ENCODE measurements at regions not wholly inside any gene's neighbourhood (a gene's known extent, or its start where the extent isn't known, plus 50 kb on each side); places are given as distances from the start of the nearest gene placed in this dataset.

GRCh38 chr10:69718951-69719350 lies 82.8 kb upstream of the COL13A1 start:
- H3K9me3 ChIP-seq (ENCODE audit: insufficient read depth, low read length) = no peaks in the 10 kb centered on the region
- no peak overlapping the region for H3K9ac ChIP-seq (ENCODE audit: low read length)
- H2AFZ ChIP-seq (ENCODE audit: low read depth, low read length) = no peak overlapping the region
- H3K27ac ChIP-seq (ENCODE audit: low read length) = no peak overlapping the region
- H3K4me3 ChIP-seq (ENCODE audit: low read length) = no peak overlapping the region
- H3K79me2 ChIP-seq (ENCODE audit: low read length) = no peaks in the 10 kb centered on the region
- H3K36me3 ChIP-seq (replicated peaks; ENCODE audit: low read depth, low read length) = no peaks in the 10 kb centered on the region
- H3K27me3 ChIP-seq (ENCODE audit: low read depth, low read length) = no peaks in the 10 kb centered on the region
- no peak for TF ChIP-seq EZH2phosphoT487 (IDR thresholded peaks at IDR 0.05; ENCODE audit: low read depth)
- no peak for TF ChIP-seq CTCF (IDR thresholded peaks at IDR 0.05; ENCODE audit: low read depth, low read length)
- H4K20me1 ChIP-seq (ENCODE audit: insufficient read depth, low read length) = no peaks in the 10 kb centered on the region
- H3K4me2 ChIP-seq (ENCODE audit: low read length) = no peak overlapping the region
- H3K4me1 ChIP-seq (ENCODE audit: low read length) = no peaks in the 10 kb centered on the region

- H3K27me3 ChIP-seq (ENCODE audit: low read depth, low read length) = no peaks in the 10 kb centered on the region
- no peaks in the 10 kb centered on the region for H3K79me2 ChIP-seq (ENCODE audit: low read length)
- TF ChIP-seq EZH2phosphoT487 (IDR thresholded peaks at IDR 0.05; ENCODE audit: low read depth) (no peak), CTCF (IDR thresholded peaks at IDR 0.05; ENCODE audit: low read depth, low read length) (no peak)
- no peak overlapping the region for H3K4me3 ChIP-seq (ENCODE audit: low read length)
- H3K4me2 ChIP-seq (ENCODE audit: low read length) = no peak overlapping the region
- no peaks in the 10 kb centered on the region for H3K4me1 ChIP-seq (ENCODE audit: low read length)
- no peak overlapping the region for H3K27ac ChIP-seq (ENCODE audit: low read length)
- H3K9ac ChIP-seq (ENCODE audit: low read length) = no peak overlapping the region
- no peaks in the 10 kb centered on the region for H3K9me3 ChIP-seq (ENCODE audit: insufficient read depth, low read length)
- no peak overlapping the region for H2AFZ ChIP-seq (ENCODE audit: low read depth, low read length)
- H3K36me3 ChIP-seq (replicated peaks; ENCODE audit: low read depth, low read length) = no peaks in the 10 kb centered on the region
- no peaks in the 10 kb centered on the region for H4K20me1 ChIP-seq (ENCODE audit: insufficient read depth, low read length)
These were observed 79.9 kb upstream of the COL13A1 start for GRCh38 chr10:69721690-69722310.

- Histone ChIP-seq H3K79me2 (ENCODE audit: low read length) (no peaks in the 10 kb centered on the region), H3K4me1 (ENCODE audit: low read length) (no peaks in the 10 kb centered on the region)
These were observed 78.1 kb upstream of the COL13A1 start for GRCh38 chr10:69723653-69724052.

GRCh38 chr10:69726850-69727249 lies 74.9 kb upstream of the COL13A1 start:
- Histone ChIP-seq H3K4me2 (ENCODE audit: low read length) (no peak overlapping the region), H4K20me1 (ENCODE audit: insufficient read depth, low read length) (no peaks in the 10 kb centered on the region), H3K27me3 (ENCODE audit: low read depth, low read length) (no peaks in the 10 kb centered on the region)

More at GRCh38 chr10:69723653-69724052, 78.1 kb upstream of the COL13A1 start:
- Histone ChIP-seq H3K36me3 (replicated peaks; ENCODE audit: low read depth, low read length) (no peaks in the 10 kb centered on the region), H3K9ac (ENCODE audit: low read length) (no peak overlapping the region), H3K27ac (ENCODE audit: low read length) (no peak overlapping the region), H3K9me3 (ENCODE audit: insufficient read depth, low read length) (no peaks in the 10 kb centered on the region), H3K27me3 (ENCODE audit: low read depth, low read length) (no peaks in the 10 kb centered on the region), H4K20me1 (ENCODE audit: insufficient read depth, low read length) (no peaks in the 10 kb centered on the region), H2AFZ (ENCODE audit: low read depth, low read length) (no peak overlapping the region), H3K4me2 (ENCODE audit: low read length) (no peak overlapping the region), H3K4me3 (ENCODE audit: low read length) (no peak overlapping the region)
- TF ChIP-seq CTCF (IDR thresholded peaks at IDR 0.05; ENCODE audit: low read depth, low read length) = no peak
- no peak for TF ChIP-seq EZH2phosphoT487 (IDR thresholded peaks at IDR 0.05; ENCODE audit: low read depth)

More at GRCh38 chr10:69726850-69727249, 74.9 kb upstream of the COL13A1 start:
- Histone ChIP-seq H3K36me3 (replicated peaks; ENCODE audit: low read depth, low read length) (no peaks in the 10 kb centered on the region), H2AFZ (ENCODE audit: low read depth, low read length) (no peak overlapping the region), H3K9ac (ENCODE audit: low read length) (no peak overlapping the region), H3K79me2 (ENCODE audit: low read length) (no peaks in the 10 kb centered on the region), H3K9me3 (ENCODE audit: insufficient read depth, low read length) (no peaks in the 10 kb centered on the region), H3K4me3 (ENCODE audit: low read length) (no peak overlapping the region), H3K4me1 (ENCODE audit: low read length) (no peaks in the 10 kb centered on the region), H3K27ac (ENCODE audit: low read length) (no peak overlapping the region)
- TF ChIP-seq CTCF (IDR thresholded peaks at IDR 0.05; ENCODE audit: low read depth, low read length) (no peak), EZH2phosphoT487 (IDR thresholded peaks at IDR 0.05; ENCODE audit: low read depth) (no peak)
